ENCODE measurements at regions not wholly inside any gene's neighbourhood (a gene's known extent, or its start where the extent isn't known, plus 50 kb on each side); places are given as distances from the start of the nearest gene placed in this dataset.
A peak's percentile ranks its signal among the peaks of the same experiment; 100 is the strongest.

- Histone ChIP-seq H3K4me3 (ENCODE audit: low read depth, low read length) (no peak overlapping the region), H3K27ac (ENCODE audit: low read depth) (no peak overlapping the region), H3K4me1 (ENCODE audit: insufficient read depth) (peaks cover 2% of the 10 kb centered on the region), H3K36me3 (ENCODE audit: insufficient read depth) (no peaks in the 10 kb centered on the region)
- 81% methylated on average over 3 of the region's 3 CpGs for WGBS
- no peak for DNase-seq (ENCODE audit: extremely low spot score)
These were observed 164.7 kb downstream of the ABCA8 start for GRCh38 chr17:68790492-68790891.

GRCh38 chr17:68789203-68789962 lies 165.8 kb downstream of the ABCA8 start:
- Histone ChIP-seq H3K4me3 (ENCODE audit: low read depth, low read length) (no peak overlapping the region), H3K27ac (ENCODE audit: low read depth) (no peak overlapping the region), H3K36me3 (ENCODE audit: insufficient read depth) (no peaks in the 10 kb centered on the region), H3K4me1 (ENCODE audit: insufficient read depth) (peaks cover 2% of the 10 kb centered on the region)
- DNase-seq (ENCODE audit: extremely low spot score): no peak
- 96% methylated on average over 2 of the region's 2 CpGs for WGBS

DNA sequence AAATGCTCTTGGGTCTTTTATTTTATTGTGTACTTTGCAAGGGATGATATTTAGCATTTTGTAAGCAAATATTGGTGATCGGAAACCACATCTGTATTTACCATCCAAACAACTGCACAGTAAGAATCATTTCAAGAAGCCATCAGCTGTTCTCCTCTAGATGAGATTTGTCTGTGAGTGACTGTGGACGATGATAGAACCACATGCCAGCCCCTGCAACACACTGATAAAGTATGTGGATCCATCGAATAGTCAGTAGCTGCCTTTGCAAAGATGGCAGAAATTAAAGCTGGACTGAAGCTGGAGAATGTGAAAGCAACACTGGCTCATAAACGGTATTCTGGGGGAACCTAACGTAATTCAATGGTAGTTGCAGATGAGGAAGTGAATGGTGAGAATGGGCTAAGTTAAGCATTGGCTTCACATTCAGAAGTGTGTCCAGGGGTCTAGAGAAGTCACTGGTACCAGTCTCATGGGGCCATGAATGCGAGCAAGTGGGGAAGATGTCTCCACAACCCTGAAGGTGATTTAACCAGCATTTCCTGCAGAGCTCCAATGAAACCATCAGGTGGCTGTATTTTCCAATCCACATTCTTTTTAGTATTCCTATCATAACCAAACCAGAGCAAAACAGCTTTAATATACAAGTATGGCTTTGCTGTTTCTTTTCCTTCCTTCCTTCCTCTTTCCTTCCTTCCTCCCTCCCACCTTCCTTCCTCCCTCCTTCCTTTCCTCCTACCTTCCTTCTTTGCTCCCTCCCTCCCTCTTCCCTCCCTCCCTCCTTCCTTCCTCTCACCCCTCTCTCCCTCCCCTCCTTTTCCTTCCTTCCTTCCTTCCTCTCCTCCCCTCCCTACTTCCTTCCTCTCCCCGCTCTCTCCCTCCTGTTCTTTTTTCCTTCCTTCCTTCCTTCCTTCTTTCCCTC lies 169.4 kb downstream of the ABCA8 start:
- no peak for DNase-seq (ENCODE audit: extremely low spot score)
- Histone ChIP-seq H3K4me1 (ENCODE audit: insufficient read depth) (peaks cover 2% of the 10 kb centered on the region), H3K4me3 (ENCODE audit: low read depth, low read length) (no peak overlapping the region), H3K27ac (ENCODE audit: low read depth) (no peak overlapping the region), H3K36me3 (ENCODE audit: insufficient read depth) (no peaks in the 10 kb centered on the region)
- WGBS: 82% methylated on average over 7 of the region's 7 CpGs

GRCh38 chr17:68784431-68784830 lies 170.8 kb downstream of the ABCA8 start:
- H3K4me3 ChIP-seq (ENCODE audit: low read depth, low read length): no peak overlapping the region
- H3K27ac ChIP-seq (ENCODE audit: low read depth): peak overlapping the region; percentile 2
- peaks cover 2% of the 10 kb centered on the region for H3K4me1 ChIP-seq (ENCODE audit: insufficient read depth)
- no peaks in the 10 kb centered on the region for H3K36me3 ChIP-seq (ENCODE audit: insufficient read depth)
- DNase-seq (ENCODE audit: extremely low spot score): no peak
- WGBS: 45% methylated on average over 3 of the region's 3 CpGs

DNA sequence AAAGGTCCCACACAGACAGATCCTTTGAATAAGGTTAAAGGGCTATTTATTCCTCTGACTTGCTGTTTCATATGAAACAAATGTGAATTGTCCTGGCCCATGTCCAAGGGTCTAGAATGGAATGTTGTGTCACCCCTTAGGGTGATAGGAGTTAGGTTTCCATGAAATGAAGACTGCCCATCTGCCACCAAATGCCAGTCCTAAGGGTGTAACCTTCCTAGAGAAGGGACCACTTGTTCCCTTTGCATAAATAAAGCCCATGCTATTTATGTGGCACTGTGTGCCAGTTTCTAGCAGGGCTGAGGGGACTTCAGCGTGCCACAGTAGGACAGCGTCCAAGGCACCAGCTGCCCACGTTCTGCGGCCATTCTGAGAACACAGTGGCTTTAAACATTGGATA lies 171.3 kb downstream of the ABCA8 start:
- 77% methylated on average over 4 of the region's 4 CpGs for WGBS
- Histone ChIP-seq H3K4me1 (ENCODE audit: insufficient read depth) (peaks cover 2% of the 10 kb centered on the region), H3K4me3 (ENCODE audit: low read depth, low read length) (no peak overlapping the region), H3K36me3 (ENCODE audit: insufficient read depth) (no peaks in the 10 kb centered on the region), H3K27ac (ENCODE audit: low read depth) (peak overlapping the region; percentile 28)
- no peak for DNase-seq (ENCODE audit: extremely low spot score)

DNA sequence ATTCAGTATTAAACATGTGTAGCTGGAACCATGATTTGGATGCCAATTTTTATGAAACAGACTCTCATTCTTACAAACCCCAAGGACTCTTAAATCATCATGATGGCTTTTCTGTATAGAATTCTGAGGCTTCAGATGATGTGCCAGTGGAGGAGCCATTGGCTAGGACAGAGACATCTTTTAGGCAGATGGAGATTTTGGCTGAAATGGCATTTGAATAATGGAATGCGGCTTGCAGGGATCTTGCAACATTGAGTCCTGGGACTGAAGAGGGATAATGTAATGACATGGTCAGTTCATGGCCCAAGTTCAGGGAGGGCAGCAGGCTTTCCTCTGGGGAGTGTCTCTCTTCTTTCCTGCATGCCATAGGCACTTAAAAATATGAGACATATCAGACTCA lies 172.4 kb downstream of the ABCA8 start:
- no peak overlapping the region for H3K27ac ChIP-seq (ENCODE audit: low read depth)
- no peak for DNase-seq (ENCODE audit: extremely low spot score)
- H3K36me3 ChIP-seq (ENCODE audit: insufficient read depth): no peaks in the 10 kb centered on the region
- 74% methylated on average over 1 of the region's 1 CpG for WGBS
- no peak overlapping the region for H3K4me3 ChIP-seq (ENCODE audit: low read depth, low read length)
- peaks cover 2% of the 10 kb centered on the region for H3K4me1 ChIP-seq (ENCODE audit: insufficient read depth)

GRCh38 chr17:68780596-68780995 lies 174.6 kb downstream of the ABCA8 start:
- Histone ChIP-seq H3K36me3 (ENCODE audit: insufficient read depth) (no peaks in the 10 kb centered on the region), H3K27ac (ENCODE audit: low read depth) (no peak overlapping the region), H3K4me3 (ENCODE audit: low read depth, low read length) (no peak overlapping the region), H3K4me1 (ENCODE audit: insufficient read depth) (peaks cover 2% of the 10 kb centered on the region)
- DNase-seq (ENCODE audit: extremely low spot score): no peak
- WGBS: 94% methylated on average over 4 of the region's 4 CpGs

GRCh38 chr17:68778726-68779125 lies 176.5 kb downstream of the ABCA8 start:
- Histone ChIP-seq H3K27ac (ENCODE audit: low read depth) (no peak overlapping the region), H3K4me3 (ENCODE audit: low read depth, low read length) (no peak overlapping the region), H3K36me3 (ENCODE audit: insufficient read depth) (no peaks in the 10 kb centered on the region), H3K4me1 (ENCODE audit: insufficient read depth) (no peaks in the 10 kb centered on the region)
- WGBS: 90% methylated on average over 4 of the region's 4 CpGs
- no peak for DNase-seq (ENCODE audit: extremely low spot score)

DNA sequence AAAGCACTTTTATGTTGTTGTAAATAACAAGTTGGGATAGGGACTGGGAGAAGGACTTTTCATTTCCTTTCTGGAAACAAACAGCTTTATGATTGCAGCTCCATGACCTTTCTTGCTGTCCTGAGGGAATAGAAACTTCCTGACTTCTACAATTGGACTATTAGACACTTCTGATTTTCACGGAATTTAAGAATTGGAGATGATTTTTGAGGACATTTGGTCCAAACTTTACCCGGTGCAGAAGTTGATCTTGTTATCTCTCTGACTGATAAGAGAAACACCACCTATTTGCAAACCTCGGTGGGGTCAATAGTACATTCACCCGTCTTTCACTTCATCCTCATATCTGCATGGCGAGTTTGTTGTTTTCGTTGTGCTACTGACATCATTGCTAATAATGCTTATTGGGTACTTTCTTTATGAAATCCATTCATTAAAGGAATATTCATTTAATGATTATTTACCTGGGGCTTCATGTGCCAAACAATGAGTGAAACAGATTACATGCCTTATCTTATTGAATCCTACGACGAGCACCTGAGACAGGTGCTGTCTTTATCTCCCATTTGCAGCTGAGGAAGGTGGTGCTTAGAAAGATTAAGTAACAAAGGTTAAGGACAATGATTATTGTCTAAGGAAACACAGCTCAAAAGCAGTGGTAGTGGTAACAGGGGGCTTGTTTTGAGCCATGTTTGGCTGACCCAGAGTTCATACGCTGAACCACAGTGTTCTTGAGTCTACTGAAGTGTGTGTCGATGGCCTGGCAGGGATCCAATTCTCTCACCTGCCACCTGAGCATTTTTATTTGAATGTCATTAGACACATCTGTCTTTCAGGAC lies 176.9 kb upstream of the FAM20A start:
- no peak for DNase-seq (ENCODE audit: extremely low spot score)
- WGBS: 54% methylated on average over 10 of the region's 10 CpGs
- H3K36me3 ChIP-seq (ENCODE audit: insufficient read depth): no peaks in the 10 kb centered on the region
- no peak overlapping the region for H3K4me3 ChIP-seq (ENCODE audit: low read depth, low read length)
- H3K4me1 ChIP-seq (ENCODE audit: insufficient read depth): no peaks in the 10 kb centered on the region
- H3K27ac ChIP-seq (ENCODE audit: low read depth): peak overlapping the region; percentile 43

DNA sequence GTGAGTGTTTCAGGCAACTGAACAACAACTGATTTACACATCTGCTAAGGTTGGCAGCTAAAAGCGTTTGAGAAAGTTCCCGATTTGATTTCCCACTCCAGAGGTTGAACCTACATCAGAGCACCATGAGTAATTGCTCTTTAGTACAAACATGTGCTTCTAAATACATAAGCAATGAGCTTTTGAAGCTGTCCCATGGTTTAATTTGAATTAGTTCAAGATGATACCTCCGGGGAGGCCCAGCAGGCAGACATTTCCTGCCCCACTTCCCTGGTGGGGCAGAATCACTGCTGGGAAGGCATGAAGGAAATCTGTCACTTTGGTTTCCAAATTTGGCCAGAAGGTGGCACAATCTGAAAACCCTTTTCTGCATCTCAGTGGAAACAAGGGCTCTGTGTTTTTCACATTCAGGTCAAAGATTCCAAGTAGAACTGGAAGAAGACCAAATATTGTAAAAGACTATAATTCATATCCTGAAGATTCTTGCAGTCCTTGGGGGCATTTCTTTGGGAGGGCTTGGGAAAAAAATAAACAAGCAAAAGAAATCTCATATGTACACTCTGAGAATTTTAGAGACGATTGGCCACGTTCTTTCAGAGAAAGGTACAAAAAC lies 176.2 kb upstream of the FAM20A start:
- no peaks in the 10 kb centered on the region for H3K4me1 ChIP-seq (ENCODE audit: insufficient read depth)
- peak overlapping the region; percentile 6 for H3K27ac ChIP-seq (ENCODE audit: low read depth)
- WGBS: 26% methylated on average over 5 of the region's 5 CpGs

GRCh38 chr17:68776451-68776850 lies 175.3 kb upstream of the FAM20A start:
- H3K4me3 ChIP-seq (ENCODE audit: low read depth, low read length): no peak overlapping the region
- DNase-seq (ENCODE audit: extremely low spot score): no peak
- no peak overlapping the region for H3K27ac ChIP-seq (ENCODE audit: low read depth)
- no peaks in the 10 kb centered on the region for H3K4me1 ChIP-seq (ENCODE audit: insufficient read depth)
- WGBS: 90% methylated on average over 3 of the region's 3 CpGs
- H3K36me3 ChIP-seq (ENCODE audit: insufficient read depth): no peaks in the 10 kb centered on the region

More for the DNA sequence above, 176.2 kb upstream of the FAM20A start:
- Histone ChIP-seq H3K36me3 (ENCODE audit: insufficient read depth) (no peaks in the 10 kb centered on the region), H3K4me3 (ENCODE audit: low read depth, low read length) (no peak overlapping the region)
- peak; percentile 50 for DNase-seq (ENCODE audit: extremely low spot score)

DNA sequence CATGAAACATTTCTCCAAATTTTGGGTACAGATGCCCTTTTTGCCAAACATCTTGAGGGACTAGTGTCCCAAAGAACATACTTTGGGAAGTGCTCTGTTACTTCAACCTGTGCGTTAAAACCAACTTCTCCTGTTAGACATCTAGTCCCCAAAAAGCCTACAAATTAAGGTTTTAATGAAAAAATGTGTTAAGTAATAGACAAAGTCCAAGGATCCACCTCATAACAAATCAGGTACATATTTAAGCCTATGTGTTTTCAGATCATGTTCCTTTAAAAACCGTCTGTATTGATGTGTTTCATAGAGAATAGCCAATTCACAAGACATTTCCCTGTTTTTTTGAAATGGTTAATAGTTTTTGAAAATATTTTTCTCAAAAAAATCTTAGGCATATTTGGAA lies 174.8 kb upstream of the FAM20A start:
- no peaks in the 10 kb centered on the region for H3K36me3 ChIP-seq (ENCODE audit: insufficient read depth)
- no peak overlapping the region for H3K27ac ChIP-seq (ENCODE audit: low read depth)
- no peak for DNase-seq (ENCODE audit: extremely low spot score)
- H3K4me3 ChIP-seq (ENCODE audit: low read depth, low read length): no peak overlapping the region
- WGBS: 95% methylated on average over 2 of the region's 2 CpGs
- no peaks in the 10 kb centered on the region for H3K4me1 ChIP-seq (ENCODE audit: insufficient read depth)

DNA sequence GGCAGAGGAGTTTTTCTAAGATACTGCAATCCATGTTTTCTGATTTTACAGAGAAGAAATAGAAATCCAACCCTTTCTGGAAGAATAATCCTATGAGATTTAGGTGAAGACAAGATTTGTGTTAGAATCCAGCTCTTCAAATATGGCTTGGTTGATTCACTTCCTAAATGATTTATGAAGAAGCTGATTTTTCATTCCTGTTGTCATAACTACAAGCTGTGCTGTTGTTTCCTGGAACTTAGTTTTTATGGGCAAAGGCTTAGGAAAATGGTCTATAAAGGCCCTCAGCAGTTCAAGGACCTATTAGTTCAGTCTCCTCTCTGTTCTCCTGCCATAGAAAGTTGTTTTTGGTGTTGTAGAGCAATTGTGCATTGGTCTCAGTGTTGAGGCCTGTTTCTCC lies 174.2 kb upstream of the FAM20A start:
- no peak overlapping the region for H3K4me3 ChIP-seq (ENCODE audit: low read depth, low read length)
- no peaks in the 10 kb centered on the region for H3K36me3 ChIP-seq (ENCODE audit: insufficient read depth)
- no peak overlapping the region for H3K27ac ChIP-seq (ENCODE audit: low read depth)
- no peak for DNase-seq (ENCODE audit: extremely low spot score)
- H3K4me1 ChIP-seq (ENCODE audit: insufficient read depth): no peaks in the 10 kb centered on the region

Measured in urinary bladder (tissue), 3 donors.